Thoracic aorta (tissue), 2 donors: ENCODE measurements at regions not wholly inside any gene's neighbourhood (a gene's known extent, or its start where the extent isn't known, plus 50 kb on each side); places are given as distances from the start of the nearest gene placed in this dataset.

Experiments
- ATAC-seq: fragments of 150-250 bp; one replicate; pipeline ENCODE4 v1.8.0; 2017; ENCODE audit warnings: low read depth; ENCODE audit not compliant: insufficient number of reproducible peaks, low FRiP score
- DNase-seq: peaks from one replicate; pipeline ENCODE4 v3.0.0-alpha.2; 2020; ENCODE audit warnings: low spot score
- H3K27ac ChIP-seq, 2 donors: fragments of 200-600 bp; sonication (generic); 1 replicate in 1 of 2; 2 replicates in 1 of 2; pipeline ENCODE4 v1.5.1; 2016; ENCODE audit warnings: mild to moderate bottlenecking in 2 of 2, moderate library complexity in 2 of 2
- H3K27me3 ChIP-seq: fragments of 200-600 bp; sonication (generic); replicated peaks from 2 replicates; pipeline ENCODE4 v1.6.0; 2016; ENCODE audit warnings: mild to moderate bottlenecking; ENCODE audit not compliant: insufficient read depth
- H3K36me3 ChIP-seq: fragments of 200-600 bp; sonication (generic); one replicate; pipeline ENCODE4 v1.5.1; 2016
- H3K4me1 ChIP-seq, 2 donors: fragments of 200-600 bp; sonication (generic); 1 replicate in 1 of 2; 2 replicates in 1 of 2; pipeline versions ENCODE4 v1.5.1 to v1.6.0; 2016; ENCODE audit warnings: low read depth in 2 of 2, mild to moderate bottlenecking in 1 of 2; ENCODE audit not compliant: control insufficient read depth in 1 of 2
- H3K4me3 ChIP-seq: fragments of 200-600 bp; sonication (generic); 2 replicates; pipeline ENCODE4 v1.5.1; 2016; ENCODE audit warnings: mild to moderate bottlenecking
- H3K9me3 ChIP-seq: fragments of 200-600 bp; sonication (generic); 2 replicates; pipeline ENCODE4 v1.5.1; 2016
- TF ChIP-seq, protein P1 (sequence below): fragments of 200-600 bp; sonication (generic); IDR thresholded peaks from one replicate; pipeline ENCODE4 v1.5.1; 2019; ENCODE audit warnings: antibody characterized with exemption

DNA sequence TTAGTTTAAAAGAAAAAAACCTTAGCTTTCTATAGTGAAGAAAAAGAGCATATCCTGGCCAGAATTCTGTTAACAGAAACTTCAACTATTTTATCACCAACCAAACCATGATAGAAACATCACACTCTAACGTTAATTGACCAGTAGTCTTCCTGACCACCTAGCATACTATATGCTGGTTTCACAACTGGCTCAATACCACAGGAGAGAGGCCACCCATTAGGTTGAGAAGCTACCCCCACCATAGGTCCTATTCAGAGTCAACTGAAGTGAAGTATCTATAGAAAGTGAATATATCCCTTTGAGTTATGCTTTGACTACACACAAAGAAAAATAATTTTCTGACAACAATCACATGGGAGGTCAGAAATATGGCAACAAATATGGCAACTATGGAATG is 85.2 kb upstream of the STK17B start:
- DNase-seq, result no peak
- H3K27me3 ChIP-seq, result no peaks in the 10 kb centered on the region
- no peak for ATAC-seq
- H3K4me3 ChIP-seq, result no peak overlapping the region
- no peaks in the 10 kb centered on the region for H3K9me3 ChIP-seq
- TF ChIP-seq, protein P1, sequence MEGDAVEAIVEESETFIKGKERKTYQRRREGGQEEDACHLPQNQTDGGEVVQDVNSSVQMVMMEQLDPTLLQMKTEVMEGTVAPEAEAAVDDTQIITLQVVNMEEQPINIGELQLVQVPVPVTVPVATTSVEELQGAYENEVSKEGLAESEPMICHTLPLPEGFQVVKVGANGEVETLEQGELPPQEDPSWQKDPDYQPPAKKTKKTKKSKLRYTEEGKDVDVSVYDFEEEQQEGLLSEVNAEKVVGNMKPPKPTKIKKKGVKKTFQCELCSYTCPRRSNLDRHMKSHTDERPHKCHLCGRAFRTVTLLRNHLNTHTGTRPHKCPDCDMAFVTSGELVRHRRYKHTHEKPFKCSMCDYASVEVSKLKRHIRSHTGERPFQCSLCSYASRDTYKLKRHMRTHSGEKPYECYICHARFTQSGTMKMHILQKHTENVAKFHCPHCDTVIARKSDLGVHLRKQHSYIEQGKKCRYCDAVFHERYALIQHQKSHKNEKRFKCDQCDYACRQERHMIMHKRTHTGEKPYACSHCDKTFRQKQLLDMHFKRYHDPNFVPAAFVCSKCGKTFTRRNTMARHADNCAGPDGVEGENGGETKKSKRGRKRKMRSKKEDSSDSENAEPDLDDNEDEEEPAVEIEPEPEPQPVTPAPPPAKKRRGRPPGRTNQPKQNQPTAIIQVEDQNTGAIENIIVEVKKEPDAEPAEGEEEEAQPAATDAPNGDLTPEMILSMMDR, result no peak
- H3K27ac ChIP-seq, result no peak overlapping the region
- peaks cover 0 to 3% of the 10 kb centered on the region in 2 donors for H3K4me1 ChIP-seq
- no peaks in the 10 kb centered on the region for H3K36me3 ChIP-seq

DNA sequence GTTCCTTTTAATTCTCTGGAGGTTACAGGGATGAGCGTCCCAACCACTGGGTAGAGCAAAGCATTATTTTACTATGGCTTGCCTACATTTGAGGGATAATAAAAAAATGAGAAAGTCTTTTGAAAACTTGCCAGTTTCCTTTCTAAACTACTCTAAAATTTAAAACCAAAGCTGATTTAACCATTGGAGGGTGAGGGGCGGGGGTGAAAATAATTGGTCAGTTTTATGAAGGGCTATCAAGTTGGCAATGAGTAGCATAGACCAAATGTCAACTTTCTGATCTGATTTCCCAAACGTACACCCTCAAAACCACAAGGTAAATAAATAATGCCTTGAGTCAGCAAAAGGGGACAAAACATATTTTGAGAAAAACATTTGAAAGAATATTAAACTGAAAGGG is 85.7 kb upstream of the STK17B start:
- Histone ChIP-seq H3K9me3 (no peaks in the 10 kb centered on the region), H3K27me3 (no peaks in the 10 kb centered on the region), H3K27ac (no peak overlapping the region), H3K4me1 (peaks cover 0 to 3% of the 10 kb centered on the region in 2 donors), H3K4me3 (no peak overlapping the region), H3K36me3 (no peaks in the 10 kb centered on the region)
- ATAC-seq, result no peak
- no peak for DNase-seq
- TF ChIP-seq, protein P1, result no peak

DNA sequence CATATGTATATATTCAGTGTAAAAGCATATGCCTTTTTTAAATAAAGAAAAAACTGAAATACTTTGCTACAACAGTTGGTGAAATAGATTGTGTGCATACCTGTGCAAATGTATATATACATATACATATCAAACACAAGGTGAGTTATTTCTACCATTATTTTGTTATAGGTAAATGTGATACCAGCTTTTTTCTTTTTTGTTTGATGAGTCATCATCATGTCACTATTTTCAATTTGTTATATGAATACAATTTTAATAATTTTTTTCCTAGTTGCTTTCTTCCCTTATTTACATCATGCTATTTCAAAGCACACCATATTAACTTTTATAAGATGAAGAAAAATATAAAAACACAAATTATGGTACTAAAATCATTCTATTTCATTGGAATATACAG is 87.0 kb upstream of the STK17B start:
- Histone ChIP-seq H3K27ac (no peak overlapping the region), H3K36me3 (no peaks in the 10 kb centered on the region), H3K27me3 (no peaks in the 10 kb centered on the region), H3K4me1 (peaks cover 0 to 3% of the 10 kb centered on the region in 2 donors), H3K9me3 (no peaks in the 10 kb centered on the region), H3K4me3 (no peak overlapping the region)
- no peak for ATAC-seq
- no peak for DNase-seq
- TF ChIP-seq, protein P1, result no peak

DNA sequence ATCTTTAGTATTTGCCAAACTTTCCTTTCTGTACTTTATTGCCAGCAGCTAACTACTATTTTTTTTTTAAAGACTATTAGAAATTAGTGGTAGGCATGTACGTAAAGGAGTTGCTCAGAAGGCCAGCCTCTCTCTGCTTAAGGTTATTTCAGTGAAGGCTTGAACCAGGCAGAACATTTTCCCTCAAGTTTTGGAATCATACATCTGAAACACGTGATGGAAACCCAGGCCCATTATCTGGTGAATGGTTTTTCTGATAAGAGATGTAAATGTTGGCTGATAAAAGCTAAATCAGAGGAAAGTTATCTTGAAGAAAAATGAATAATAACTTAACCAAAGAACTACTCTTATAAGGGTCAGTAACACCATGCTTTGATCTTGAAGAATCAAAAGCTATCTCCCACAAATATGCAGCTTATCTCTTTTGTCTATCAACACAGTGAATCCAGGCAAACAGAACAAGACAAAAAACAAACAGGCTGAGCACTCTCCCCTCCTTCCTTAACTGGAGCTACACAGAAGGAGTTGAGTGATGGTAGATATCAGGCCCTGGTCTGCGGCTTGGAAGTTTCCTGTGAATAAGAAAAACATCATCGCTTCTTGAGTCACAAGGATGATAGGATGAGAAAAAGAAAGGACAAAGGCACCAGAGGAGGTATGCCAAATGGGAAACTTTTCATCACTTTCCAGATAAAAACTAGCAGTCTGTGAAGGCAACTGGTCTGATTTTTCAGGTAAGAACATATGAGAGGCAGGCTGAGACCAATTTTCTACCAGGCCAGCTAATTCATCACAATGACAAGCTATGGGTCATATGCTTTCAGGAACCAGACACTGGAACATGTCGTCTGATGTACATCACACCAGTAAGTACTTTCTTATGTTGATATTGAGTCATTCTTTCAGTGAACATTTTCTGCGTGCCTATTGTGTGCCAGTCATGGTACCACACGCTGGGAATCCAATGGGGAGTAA is 88.4 kb upstream of the STK17B start:
- H3K27me3 ChIP-seq, result no peaks in the 10 kb centered on the region
- H3K36me3 ChIP-seq, result no peaks in the 10 kb centered on the region
- DNase-seq (no peak), ATAC-seq (no peak)
- no peaks in the 10 kb centered on the region for H3K9me3 ChIP-seq
- H3K27ac ChIP-seq, result no peak overlapping the region
- H3K4me3 ChIP-seq, result no peak overlapping the region
- peaks cover 0 to 3% of the 10 kb centered on the region in 2 donors for H3K4me1 ChIP-seq
- TF ChIP-seq, protein P1, result no peak

DNA sequence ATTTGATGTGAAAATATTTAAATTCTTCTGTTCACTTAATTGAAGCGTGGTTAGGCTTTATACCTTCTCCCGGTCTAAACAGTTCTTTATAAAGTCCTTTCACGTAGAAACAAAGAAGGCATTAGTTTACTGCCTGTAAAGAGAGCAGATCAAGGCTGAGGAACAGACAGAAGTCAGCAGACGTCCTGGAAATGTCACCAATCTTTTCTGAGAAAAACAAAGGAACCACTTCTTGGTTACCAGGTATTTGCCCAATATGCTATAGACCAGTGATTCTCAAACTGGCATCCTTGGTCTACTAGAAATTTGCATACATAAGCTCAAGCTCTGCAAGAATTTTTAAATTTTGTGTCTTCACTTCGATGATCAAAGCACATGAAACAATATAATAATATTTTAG is 89.2 kb upstream of the STK17B start:
- H3K4me1 ChIP-seq, result peaks cover 0 to 3% of the 10 kb centered on the region in 2 donors
- H3K4me3 ChIP-seq, result no peak overlapping the region
- no peak overlapping the region for H3K27ac ChIP-seq
- no peak for ATAC-seq
- TF ChIP-seq, protein P1, result no peak
- no peaks in the 10 kb centered on the region for H3K9me3 ChIP-seq
- DNase-seq, result no peak
- H3K27me3 ChIP-seq, result no peaks in the 10 kb centered on the region
- no peaks in the 10 kb centered on the region for H3K36me3 ChIP-seq
